ENCODE measurements at regions not wholly inside any gene's neighbourhood (a gene's known extent, or its start where the extent isn't known, plus 50 kb on each side); places are given as distances from the start of the nearest gene placed in this dataset.

GRCh38 chr14:42782754-42783153 is 1176.1 kb downstream of the LRFN5 start:
- no peak for DNase-seq (ENCODE audit: low spot score)

- DNase-seq (ENCODE audit: low spot score), result peak; percentile 4
These were observed 1172.3 kb downstream of the LRFN5 start for GRCh38 chr14:42778984-42779383.

- DNase-seq (ENCODE audit: low spot score), result no peak
These were observed 1144.1 kb downstream of the LRFN5 start for GRCh38 chr14:42750771-42751170.

- DNase-seq (ENCODE audit: low spot score), result no peak
These were observed 1135.4 kb downstream of the LRFN5 start for GRCh38 chr14:42742084-42742483.

- DNase-seq (ENCODE audit: low spot score), result no peak
These were observed 1129.7 kb downstream of the LRFN5 start for GRCh38 chr14:42736408-42736807.

- DNase-seq (ENCODE audit: low spot score), result no peak
These were observed 1127.4 kb downstream of the LRFN5 start for GRCh38 chr14:42734041-42734440.

- no peak for DNase-seq (ENCODE audit: low spot score)
These were observed 1125.3 kb downstream of the LRFN5 start for GRCh38 chr14:42732005-42732404.

GRCh38 chr14:42731480-42731879 is 1124.8 kb downstream of the LRFN5 start:
- no peak for DNase-seq (ENCODE audit: low spot score)

GRCh38 chr14:42729681-42730080 is 1123.0 kb downstream of the LRFN5 start:
- DNase-seq (ENCODE audit: low spot score), result no peak

- no peak for DNase-seq (ENCODE audit: low spot score)
These were observed 1112.7 kb downstream of the LRFN5 start for GRCh38 chr14:42719391-42719790.

- peak; percentile 29 for DNase-seq (ENCODE audit: low spot score)
These were observed 1108.6 kb downstream of the LRFN5 start for GRCh38 chr14:42715316-42715715.

GRCh38 chr14:42710071-42710470 is 1103.4 kb downstream of the LRFN5 start:
- DNase-seq (ENCODE audit: low spot score), result no peak

- no peak for DNase-seq (ENCODE audit: low spot score)
These were observed 1096.8 kb downstream of the LRFN5 start for GRCh38 chr14:42703501-42703900.

- DNase-seq (ENCODE audit: low spot score), result no peak
These were observed 1080.7 kb downstream of the LRFN5 start for GRCh38 chr14:42687421-42687820.

- DNase-seq (ENCODE audit: low spot score), result no peak
These were observed 1077.0 kb downstream of the LRFN5 start for GRCh38 chr14:42683707-42684106.

GRCh38 chr14:42676636-42677035 is 1070.0 kb downstream of the LRFN5 start:
- no peak for DNase-seq (ENCODE audit: low spot score)

- no peak for DNase-seq (ENCODE audit: low spot score)
These were observed 1067.3 kb downstream of the LRFN5 start for GRCh38 chr14:42673963-42674362.

- no peak for DNase-seq (ENCODE audit: low spot score)
These were observed 1065.0 kb downstream of the LRFN5 start for GRCh38 chr14:42671636-42672035.

GRCh38 chr14:42665083-42665482 is 1058.4 kb downstream of the LRFN5 start:
- DNase-seq (ENCODE audit: low spot score), result no peak

- no peak for DNase-seq (ENCODE audit: low spot score)
These were observed 1057.5 kb downstream of the LRFN5 start for GRCh38 chr14:42664190-42664589.

GRCh38 chr14:42654707-42655106 is 1048.0 kb downstream of the LRFN5 start:
- DNase-seq (ENCODE audit: low spot score), result no peak

- DNase-seq (ENCODE audit: low spot score), result no peak
These were observed 1036.1 kb downstream of the LRFN5 start for GRCh38 chr14:42642787-42643186.

- no peak for DNase-seq (ENCODE audit: low spot score)
These were observed 1026.9 kb downstream of the LRFN5 start for GRCh38 chr14:42633504-42634095.

- DNase-seq (ENCODE audit: low spot score), result no peak
These were observed 1022.9 kb downstream of the LRFN5 start for GRCh38 chr14:42629553-42629952.
